GM18508 (cell line): ENCODE measurements at regions not wholly inside any gene's neighbourhood (a gene's known extent, or its start where the extent isn't known, plus 50 kb on each side); places are given as distances from the start of the nearest gene placed in this dataset.
"Not testable (repeated sequence)": the region's sequence is repeated elsewhere in the genome, so short reads cannot be mapped to it uniquely, and the experiment has no call there.

Source experiments
- ATAC-seq: cut with Tn5 transposase; IDR thresholded peaks from one replicate; pipeline ENCODE4 v1.9.1; 2021; ENCODE audit warnings: moderate number of reproducible peaks; ENCODE audit not compliant: insufficient read depth, unreplicated experiment

GRCh38 chr7:52639126-52639525 is 396.3 kb upstream of the POM121L12 start:
- ATAC-seq: no peak

GRCh38 chr7:52635021-52635420 is 400.4 kb upstream of the POM121L12 start:
- ATAC-seq: no peak

GRCh38 chr7:52620849-52621248 is 414.6 kb upstream of the POM121L12 start:
- ATAC-seq: no peak

- no peak for ATAC-seq
These were observed 418.9 kb upstream of the POM121L12 start for GRCh38 chr7:52616552-52616951.

- no peak for ATAC-seq
These were observed 420.3 kb upstream of the POM121L12 start for GRCh38 chr7:52615021-52615695.

GRCh38 chr7:52609511-52609910 is 425.9 kb upstream of the POM121L12 start:
- ATAC-seq: no peak

GRCh38 chr7:52592698-52593097 is 442.7 kb upstream of the POM121L12 start:
- ATAC-seq: no peak

- no peak for ATAC-seq
These were observed 448.7 kb upstream of the POM121L12 start for GRCh38 chr7:52586704-52587103.

- ATAC-seq: no peak
These were observed 451.4 kb upstream of the POM121L12 start for GRCh38 chr7:52584041-52584440.

- not testable (repeated sequence) for ATAC-seq
These were observed 462.3 kb upstream of the POM121L12 start for GRCh38 chr7:52573141-52573540.

GRCh38 chr7:52571026-52571425 is 464.4 kb upstream of the POM121L12 start:
- no peak for ATAC-seq

GRCh38 chr7:52569151-52569550 is 466.3 kb upstream of the POM121L12 start:
- no peak for ATAC-seq

- no peak for ATAC-seq
These were observed 469.5 kb upstream of the POM121L12 start for GRCh38 chr7:52565974-52566373.

GRCh38 chr7:52555805-52556204 is 479.6 kb upstream of the POM121L12 start:
- ATAC-seq: no peak

- no peak for ATAC-seq
These were observed 488.0 kb upstream of the POM121L12 start for GRCh38 chr7:52547308-52547910.

- ATAC-seq: not testable (repeated sequence)
These were observed 494.2 kb upstream of the POM121L12 start for GRCh38 chr7:52541198-52541765.

GRCh38 chr7:52540041-52540440 is 495.4 kb upstream of the POM121L12 start:
- no peak for ATAC-seq

GRCh38 chr7:52539414-52539813 is 496.0 kb upstream of the POM121L12 start:
- no peak for ATAC-seq

GRCh38 chr7:52537051-52537450 is 498.4 kb upstream of the POM121L12 start:
- ATAC-seq: no peak

- ATAC-seq: no peak
These were observed 509.6 kb upstream of the POM121L12 start for GRCh38 chr7:52525772-52526341.

GRCh38 chr7:52518869-52519268 is 516.6 kb upstream of the POM121L12 start:
- no peak for ATAC-seq
